ENCODE measurements at regions not wholly inside any gene's neighbourhood (a gene's known extent, or its start where the extent isn't known, plus 50 kb on each side); places are given as distances from the start of the nearest gene placed in this dataset.

DNA sequence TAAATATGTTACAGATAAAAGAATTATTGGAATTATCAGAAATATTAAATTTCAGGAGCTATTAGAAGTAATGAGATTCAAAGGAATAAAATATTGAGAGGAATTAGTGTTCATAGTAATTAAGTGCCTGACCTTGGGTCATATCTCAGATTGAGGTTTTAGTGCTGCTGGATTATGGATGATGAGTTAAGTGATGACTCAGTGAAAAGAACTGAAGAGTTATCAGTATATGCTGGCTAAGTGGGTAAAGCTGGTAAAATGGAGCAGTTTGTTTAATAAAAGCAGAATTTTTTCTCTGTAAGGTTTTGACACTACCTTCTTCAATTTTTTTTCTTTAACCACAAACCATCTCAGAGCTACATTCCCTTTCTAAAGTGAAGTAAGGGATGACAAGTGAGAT lies 206.7 kb downstream of the MANEA start:
- DNase-seq, result no peak

GRCh38 chr6:95784869-95785268 lies 207.5 kb downstream of the MANEA start:
- no peak for DNase-seq

- DNase-seq, result no peak
Observed at GRCh38 chr6:95785785-95786184, 208.4 kb downstream of the MANEA start.

DNA sequence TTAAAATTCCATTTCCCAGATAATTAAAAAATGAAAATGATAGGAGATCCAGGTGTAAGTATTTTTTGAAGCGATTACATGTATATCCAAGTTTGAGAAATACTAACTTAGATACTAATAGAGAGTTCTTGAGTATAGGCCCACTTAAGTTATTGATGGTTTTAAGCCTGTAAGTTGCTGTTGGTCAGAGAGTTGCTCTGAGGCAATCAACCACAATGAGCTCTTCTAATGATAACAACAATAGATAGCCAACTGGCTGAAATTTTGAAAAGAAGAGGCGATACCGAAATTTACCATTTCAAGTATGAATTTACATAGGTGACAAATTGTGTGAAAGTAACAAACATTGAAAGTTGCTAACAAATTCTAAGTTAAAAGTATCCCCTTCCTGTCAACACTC lies 209.5 kb downstream of the MANEA start:
- no peak for DNase-seq

- no peak for DNase-seq
Observed at GRCh38 chr6:95790787-95791186, 213.5 kb downstream of the MANEA start.

GRCh38 chr6:95794749-95795148 lies 217.4 kb downstream of the MANEA start:
- DNase-seq, result no peak

GRCh38 chr6:95795927-95796326 lies 218.6 kb downstream of the MANEA start:
- no peak for DNase-seq

DNA sequence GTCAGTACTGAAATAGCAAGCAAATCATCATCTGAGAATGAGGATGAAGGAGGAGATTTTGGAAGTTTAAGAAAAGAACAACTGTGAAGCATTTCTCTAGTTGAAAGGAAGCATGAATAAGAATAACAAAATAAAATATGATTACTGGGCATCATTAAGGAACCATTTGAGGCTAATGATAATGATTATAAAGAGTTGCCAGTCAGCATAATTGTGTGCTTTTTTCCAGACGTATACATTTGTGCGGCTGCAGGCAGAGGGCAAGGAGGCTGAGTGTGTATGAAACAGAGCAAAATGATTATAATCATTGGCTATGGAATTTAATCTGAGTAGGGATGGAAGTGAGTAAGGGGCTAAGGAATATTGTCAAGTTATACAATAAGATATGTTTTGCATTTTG lies 218.7 kb upstream of the FUT9 start:
- no peak for DNase-seq

GRCh38 chr6:95802978-95803377 lies 212.8 kb upstream of the FUT9 start:
- no peak for DNase-seq

DNA sequence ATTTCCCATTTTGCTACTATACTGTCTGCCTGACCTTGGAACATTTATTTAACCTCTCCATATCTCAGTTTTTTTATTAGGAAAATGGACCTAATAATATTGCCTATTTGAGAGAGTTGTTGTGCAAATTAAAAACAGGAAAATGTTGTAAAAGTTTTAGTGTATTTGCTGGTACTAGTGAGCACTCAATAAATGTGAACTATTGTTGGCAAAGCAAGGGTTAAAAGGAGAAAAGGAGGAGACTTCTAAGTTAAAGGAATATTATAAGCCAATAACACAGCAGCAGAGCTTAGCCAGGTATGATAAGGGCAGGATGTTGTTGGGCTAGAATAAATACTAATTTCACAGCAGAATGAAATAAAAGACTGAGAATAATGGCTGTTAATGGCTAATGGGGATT lies 211.9 kb upstream of the FUT9 start:
- no peak for DNase-seq

DNA sequence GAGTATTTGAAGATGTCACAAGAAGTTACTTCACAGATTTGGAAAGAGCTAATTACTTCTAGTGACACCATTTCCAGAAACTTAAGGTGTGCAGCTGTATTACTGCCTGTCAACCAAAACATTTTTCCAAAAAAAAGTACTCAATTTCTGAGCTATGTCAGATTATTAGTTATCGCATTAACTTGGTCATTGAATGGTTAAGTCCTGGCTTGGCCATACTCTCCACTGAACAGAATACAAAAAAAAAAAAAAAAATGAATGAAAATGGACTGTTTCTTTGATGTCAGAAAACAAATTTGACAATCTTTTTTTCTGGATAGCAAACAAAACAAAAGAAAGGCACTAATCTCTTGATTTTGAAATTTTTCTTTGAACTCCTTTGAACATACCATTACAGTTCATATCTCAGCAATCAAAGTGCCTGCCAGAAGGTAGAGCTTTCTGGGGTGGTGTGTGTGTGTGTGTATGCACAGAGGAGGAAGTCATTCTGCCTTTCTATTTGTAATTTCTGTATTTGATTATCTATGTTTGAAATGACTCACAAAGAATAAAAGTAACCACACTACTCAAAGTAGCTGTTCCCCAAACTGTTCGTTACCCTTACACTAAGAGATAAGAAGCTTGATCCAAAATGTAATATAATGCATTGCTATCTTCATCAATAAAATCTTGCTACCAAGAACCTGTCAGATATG lies 210.8 kb upstream of the FUT9 start:
- peak; percentile 32 for DNase-seq

DNA sequence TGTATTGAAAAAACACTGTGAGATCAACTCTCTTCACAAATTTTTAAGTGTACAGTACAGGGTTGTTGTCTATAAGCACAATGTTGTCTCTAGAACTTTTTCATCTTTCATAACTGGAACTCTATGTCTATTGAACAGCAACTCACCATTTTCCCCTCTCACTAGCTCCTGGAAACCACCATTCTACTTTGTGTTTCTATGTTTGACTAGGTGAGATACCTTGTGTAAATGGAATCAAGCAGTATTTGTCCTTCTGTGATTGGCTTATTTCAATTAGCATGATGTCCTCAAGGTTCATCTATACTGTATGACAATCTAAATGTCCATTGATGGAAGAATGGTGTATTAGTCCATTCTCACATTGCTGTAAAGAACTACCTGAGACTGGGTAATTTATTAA lies 210.1 kb upstream of the FUT9 start:
- peak; percentile 15 for DNase-seq

GRCh38 chr6:95815389-95816056 lies 200.3 kb upstream of the FUT9 start:
- DNase-seq, result no peak

GRCh38 chr6:95819461-95819860 lies 196.3 kb upstream of the FUT9 start:
- no peak for DNase-seq

DNA sequence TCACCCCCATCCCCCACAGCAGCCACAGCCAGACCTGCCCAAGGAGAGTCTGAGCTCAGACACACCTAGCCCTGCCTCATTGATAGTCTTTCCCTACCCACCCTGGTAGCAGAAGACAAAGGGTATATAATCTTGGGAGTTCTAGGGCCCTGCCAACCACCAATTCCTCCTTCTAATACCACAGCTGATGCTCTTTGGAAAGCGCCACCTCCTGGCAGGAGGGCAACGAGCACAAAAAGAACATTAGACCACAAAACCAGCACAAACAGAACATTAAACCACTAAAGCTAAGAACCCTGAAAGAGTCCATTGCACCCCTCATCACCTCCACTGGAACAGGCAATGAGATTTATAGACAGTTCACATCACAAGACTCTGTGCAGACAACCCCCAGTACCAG lies 195.8 kb upstream of the FUT9 start:
- DNase-seq, result no peak

GRCh38 chr6:95830859-95831557 lies 184.8 kb upstream of the FUT9 start:
- DNase-seq, result no peak

- DNase-seq, result no peak
Observed at GRCh38 chr6:95837890-95838289, 177.9 kb upstream of the FUT9 start.

- no peak for DNase-seq
Observed at GRCh38 chr6:95841560-95841959, 174.2 kb upstream of the FUT9 start.

GRCh38 chr6:95846652-95847051 lies 169.1 kb upstream of the FUT9 start:
- no peak for DNase-seq

DNA sequence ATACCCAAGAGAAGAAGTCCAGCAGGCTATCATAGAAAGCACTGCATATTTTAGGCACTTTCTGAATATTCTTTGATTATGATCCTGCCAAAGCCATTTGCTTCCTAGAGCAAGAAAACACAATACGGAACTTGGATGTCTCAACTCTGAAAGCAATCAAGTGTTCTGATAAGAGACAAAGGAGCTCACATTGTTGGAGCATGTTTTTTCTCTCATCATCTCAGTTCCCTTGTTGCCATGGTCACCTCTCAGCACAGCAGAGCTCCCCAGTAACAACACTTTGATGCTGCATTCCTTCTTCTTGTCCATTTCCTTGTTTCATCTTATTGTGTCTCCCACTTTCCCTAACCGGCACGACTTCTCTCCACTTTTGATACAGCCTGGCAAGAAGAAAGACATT lies 168.7 kb upstream of the FUT9 start:
- no peak for DNase-seq

DNA sequence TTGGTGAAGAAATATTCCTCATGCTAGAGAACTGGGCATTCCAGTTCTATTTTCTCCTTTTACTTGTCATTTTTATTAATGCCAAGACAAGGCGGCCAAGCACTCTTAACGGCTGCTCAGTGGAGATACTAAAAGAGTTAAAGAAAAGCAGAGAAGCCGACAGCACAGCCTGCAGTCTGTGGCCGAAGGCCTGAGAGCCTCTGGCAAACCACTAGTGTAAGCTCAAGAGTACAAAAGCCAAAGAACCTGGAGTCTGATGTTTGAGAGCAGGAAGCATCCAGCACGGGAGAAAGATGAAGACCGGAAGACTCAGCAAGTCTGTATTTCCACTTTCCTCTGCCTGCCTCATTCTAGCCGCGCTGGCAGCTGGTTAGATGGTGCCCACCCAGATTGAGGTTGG lies 167.1 kb upstream of the FUT9 start:
- no peak for DNase-seq

DNA sequence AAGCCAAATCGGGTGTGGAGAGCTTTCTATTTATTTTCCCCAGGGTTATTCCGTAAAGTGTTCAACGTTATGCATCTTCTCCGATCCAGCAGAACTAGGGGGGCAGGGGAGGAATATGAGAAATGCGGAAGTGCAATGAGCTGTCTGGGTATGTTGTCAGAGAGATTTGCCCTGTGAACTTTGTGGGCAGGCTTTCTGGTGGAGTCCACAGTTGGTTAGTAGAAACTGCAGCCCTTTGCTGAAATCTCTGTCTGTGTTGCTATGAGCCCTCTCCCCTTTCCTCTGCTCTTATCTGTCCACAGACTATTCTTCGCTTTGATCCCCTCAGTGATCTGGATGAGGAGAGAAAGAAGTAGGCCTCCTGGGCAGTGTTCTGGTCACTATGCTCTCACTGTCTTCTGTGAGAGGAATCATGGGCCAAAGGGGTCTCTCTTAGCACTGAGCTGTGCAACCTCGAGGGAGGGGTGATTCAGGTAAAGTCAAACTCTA lies 158.9 kb upstream of the FUT9 start:
- DNase-seq, result no peak

- DNase-seq, result no peak
Observed at GRCh38 chr6:95865857-95866256, 149.9 kb upstream of the FUT9 start.

DNA sequence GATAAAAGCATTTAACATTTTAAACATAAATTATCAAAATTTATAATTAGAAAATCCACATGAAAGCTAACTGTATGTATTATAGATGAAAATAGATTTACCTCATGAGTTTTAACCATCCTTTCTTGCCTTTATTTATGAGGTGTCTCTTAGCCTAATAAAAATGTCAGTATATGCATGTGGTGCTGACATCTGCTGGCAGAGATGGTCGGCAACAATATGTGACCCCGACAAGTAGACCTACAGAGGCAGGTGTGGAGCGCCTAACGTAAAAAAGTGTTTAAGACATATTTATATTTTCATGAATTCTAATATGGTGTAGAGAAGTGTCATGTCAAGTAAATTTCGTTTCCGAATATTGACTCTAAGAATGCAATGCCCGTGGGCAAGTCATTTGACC lies 149.0 kb upstream of the FUT9 start:
- DNase-seq, result peak; percentile 9
